ENCODE measurements at regions not wholly inside any gene's neighbourhood (a gene's known extent, or its start where the extent isn't known, plus 50 kb on each side); places are given as distances from the start of the nearest gene placed in this dataset.

DNA sequence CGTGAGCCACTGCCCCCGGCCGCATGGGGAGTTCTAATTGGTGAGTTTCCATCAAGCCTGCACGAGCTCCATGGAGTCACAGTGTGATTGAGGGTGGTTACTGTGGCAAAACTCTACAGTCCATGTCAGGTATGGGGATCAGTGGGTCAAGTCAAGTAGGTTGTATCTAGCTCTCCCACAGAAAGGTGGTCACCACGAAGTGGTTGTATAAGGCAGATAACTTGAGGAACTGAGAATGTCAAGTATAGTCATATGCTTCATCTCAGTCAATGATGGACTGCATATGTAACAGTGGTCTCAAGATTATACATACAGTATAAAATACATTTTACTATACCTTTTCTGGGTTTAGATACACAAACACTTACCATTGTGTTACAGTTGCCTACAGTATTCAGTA lies 348.6 kb upstream of the ZP4 start:
- no peak for TF ChIP-seq POLR2A (IDR thresholded peaks at IDR 0.05; ENCODE audit: low read length)
- no peak for TF ChIP-seq BHLHE40 (IDR thresholded peaks at IDR 0.05; ENCODE audit: low read depth, low read length)
- TF ChIP-seq, protein P1, sequence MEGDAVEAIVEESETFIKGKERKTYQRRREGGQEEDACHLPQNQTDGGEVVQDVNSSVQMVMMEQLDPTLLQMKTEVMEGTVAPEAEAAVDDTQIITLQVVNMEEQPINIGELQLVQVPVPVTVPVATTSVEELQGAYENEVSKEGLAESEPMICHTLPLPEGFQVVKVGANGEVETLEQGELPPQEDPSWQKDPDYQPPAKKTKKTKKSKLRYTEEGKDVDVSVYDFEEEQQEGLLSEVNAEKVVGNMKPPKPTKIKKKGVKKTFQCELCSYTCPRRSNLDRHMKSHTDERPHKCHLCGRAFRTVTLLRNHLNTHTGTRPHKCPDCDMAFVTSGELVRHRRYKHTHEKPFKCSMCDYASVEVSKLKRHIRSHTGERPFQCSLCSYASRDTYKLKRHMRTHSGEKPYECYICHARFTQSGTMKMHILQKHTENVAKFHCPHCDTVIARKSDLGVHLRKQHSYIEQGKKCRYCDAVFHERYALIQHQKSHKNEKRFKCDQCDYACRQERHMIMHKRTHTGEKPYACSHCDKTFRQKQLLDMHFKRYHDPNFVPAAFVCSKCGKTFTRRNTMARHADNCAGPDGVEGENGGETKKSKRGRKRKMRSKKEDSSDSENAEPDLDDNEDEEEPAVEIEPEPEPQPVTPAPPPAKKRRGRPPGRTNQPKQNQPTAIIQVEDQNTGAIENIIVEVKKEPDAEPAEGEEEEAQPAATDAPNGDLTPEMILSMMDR (IDR thresholded peaks at IDR 0.05) = no peak
- TF ChIP-seq CHD4 (IDR thresholded peaks at IDR 0.05; ENCODE audit: borderline replicate concordance) = no peak
- no peak for TF ChIP-seq SMC3 (IDR thresholded peaks at IDR 0.05)
- no peak for TF ChIP-seq MAFK (IDR thresholded peaks at IDR 0.05; ENCODE audit: partially characterized antibody)
- no peak for TF ChIP-seq ZSCAN20 (CRISPR knock-in tag; IDR thresholded peaks at IDR 0.05)
